Erythroblast (primary cell): ENCODE measurements at regions not wholly inside any gene's neighbourhood (a gene's known extent, or its start where the extent isn't known, plus 50 kb on each side); places are given as distances from the start of the nearest gene placed in this dataset.

Source experiments
- GATA1 ChIP-seq: IDR thresholded peaks from 2 replicates; pipeline ENCODE4 v1.6.1; 2011; ENCODE audit warnings: low read depth, mild to moderate bottlenecking, control low read depth, low read length, moderate library complexity
- POLR2A ChIP-seq: IDR thresholded peaks from 2 replicates; pipeline ENCODE4 v1.6.1; 2011; ENCODE audit warnings: mild to moderate bottlenecking, low read length

DNA sequence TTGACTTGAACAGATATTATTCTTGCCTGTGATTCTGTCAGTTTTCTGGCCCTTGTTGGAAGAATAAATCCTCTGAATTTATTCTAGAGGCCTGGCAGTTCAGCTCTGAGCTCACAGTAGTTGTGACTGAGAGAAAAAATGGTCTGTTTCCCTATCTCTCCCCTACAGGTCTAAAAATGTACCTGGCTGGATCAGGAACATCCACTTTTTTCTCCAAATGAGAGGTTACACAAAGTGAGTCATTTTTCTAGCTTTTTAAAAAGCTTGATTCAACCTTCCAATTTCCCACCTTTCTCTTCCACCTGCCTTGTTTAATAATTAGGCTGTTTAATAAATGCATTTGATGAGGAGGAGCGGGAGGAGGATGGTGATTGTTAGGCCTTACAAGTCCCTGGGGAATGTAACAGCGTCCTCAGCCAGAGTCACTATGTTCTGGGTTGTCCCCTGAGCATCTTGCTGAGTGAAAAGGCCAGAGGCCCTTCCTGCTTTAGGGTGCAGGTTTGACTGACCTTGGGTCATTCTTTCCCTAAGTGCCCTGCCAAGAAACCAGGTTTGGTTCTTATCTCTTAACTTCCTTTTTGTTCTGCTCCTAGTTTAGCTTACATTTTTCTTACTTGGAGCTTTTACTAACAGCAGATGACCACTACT lies 91.7 kb upstream of the FUT8 start:
- no peak for TF ChIP-seq POLR2A
- TF ChIP-seq GATA1 = no peak
